SU-DHL-6 (cell line): ENCODE measurements at regions not wholly inside any gene's neighbourhood (a gene's known extent, or its start where the extent isn't known, plus 50 kb on each side); places are given as distances from the start of the nearest gene placed in this dataset.

Source experiments
- CTCF ChIP-seq: fragments of 200-600 bp; sonication (generic); IDR thresholded peaks from one replicate; pipeline ENCODE4 v1.5.1; 2017; ENCODE audit warnings: antibody characterized with exemption, mild to moderate bottlenecking, low read length, moderate library complexity; ENCODE audit not compliant: insufficient read depth, poor library complexity, severe bottlenecking
- EZH2phosphoT487 ChIP-seq: fragments of 200-600 bp; sonication (generic), shearing (Covaris generic); conservative IDR thresholded peaks from 2 replicates; pipeline ENCODE4 v1.6.1; 2018; ENCODE audit warnings: mild to moderate bottlenecking, antibody characterized with exemption, low read length, moderate library complexity, mixed read lengths

DNA sequence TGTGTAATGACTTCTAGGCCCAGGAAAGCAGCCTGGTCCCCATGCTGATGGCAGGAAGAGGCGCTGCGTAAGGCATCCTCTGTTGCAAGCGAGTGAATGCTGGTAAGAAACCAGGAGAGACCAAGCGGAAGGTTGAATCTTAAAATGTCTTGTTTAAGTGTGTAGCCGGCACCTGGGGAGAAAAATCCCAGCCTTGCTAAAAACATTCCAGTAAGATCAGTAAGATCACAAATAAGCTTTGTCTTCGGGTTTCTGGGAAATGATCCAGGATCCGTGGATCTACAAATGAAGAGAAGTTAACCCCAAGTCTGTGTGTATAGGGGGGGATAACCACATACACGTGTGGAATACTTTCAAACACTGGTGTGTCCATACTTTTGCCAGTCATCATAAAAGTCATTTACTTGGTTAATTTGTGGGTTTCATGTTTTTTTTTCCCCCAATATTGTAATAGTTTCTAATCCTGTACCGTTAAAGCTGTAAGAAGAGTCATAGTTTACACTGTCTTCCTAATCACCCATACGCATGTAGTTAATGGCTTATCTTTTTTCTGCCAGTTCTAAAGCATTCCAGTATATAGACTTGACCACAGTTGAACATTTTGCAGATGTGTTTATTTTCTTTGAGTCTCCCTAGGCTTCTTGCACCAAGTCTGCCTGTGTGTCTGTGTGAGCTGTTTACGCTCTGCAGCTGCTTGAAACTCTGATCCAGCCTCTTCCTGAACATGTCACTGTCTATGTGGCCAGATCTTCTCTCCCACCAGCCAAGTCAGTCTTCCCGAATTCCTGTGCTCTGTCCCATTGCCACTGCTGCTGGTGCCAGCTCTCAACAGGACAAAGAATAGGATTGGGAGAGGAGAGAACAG, 135.9 kb upstream of the ARL4C start:
- TF ChIP-seq CTCF (no peak), EZH2phosphoT487 (no peak)
